Tongue (tissue), 1 donor: ENCODE measurements at regions not wholly inside any gene's neighbourhood (a gene's known extent, or its start where the extent isn't known, plus 50 kb on each side); places are given as distances from the start of the nearest gene placed in this dataset.

Experiments used
- DNase-seq: peaks from one replicate; pipeline ENCODE4 v3.0.0-alpha.2; 2015

- no peak for DNase-seq
Measured at GRCh38 chr22:18731075-18731666, 119.5 kb upstream of the RIMBP3 start.

- peak; percentile 84 for DNase-seq
Measured at GRCh38 chr22:18730410-18730809, 118.7 kb upstream of the RIMBP3 start.
